GM12892 (cell line): ENCODE measurements at regions not wholly inside any gene's neighbourhood (a gene's known extent, or its start where the extent isn't known, plus 50 kb on each side); places are given as distances from the start of the nearest gene placed in this dataset.

Source experiments
- POLR2A ChIP-seq: IDR thresholded peaks from 2 replicates; pipeline ENCODE4 v1.6.1; 2011; ENCODE audit warnings: low read depth, low read length, control low read depth
- POLR2AphosphoS5 ChIP-seq: IDR thresholded peaks from 2 replicates; pipeline ENCODE4 v1.6.1; 2011; ENCODE audit warnings: low read depth, low read length, control low read depth

DNA sequence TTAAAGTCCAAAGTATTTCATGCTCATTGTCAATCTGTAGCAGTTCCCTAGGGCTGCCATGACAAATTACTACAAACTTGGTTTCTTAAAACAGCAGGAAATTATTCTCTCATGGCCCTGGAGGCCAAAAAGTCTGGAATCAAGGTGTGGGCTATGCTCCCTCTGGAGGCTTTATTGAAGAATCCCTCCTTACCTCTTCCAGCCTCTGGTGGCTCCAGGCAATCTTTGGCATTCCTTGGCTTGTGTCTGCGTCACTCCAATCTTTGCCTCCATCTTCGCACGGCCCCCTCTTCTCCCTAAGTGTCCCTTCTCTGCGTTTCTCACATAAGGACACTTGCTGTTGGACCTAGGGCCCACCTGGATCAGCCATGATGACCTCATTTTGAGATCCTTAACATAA, 170.4 kb downstream of the SMIM20 start:
- TF ChIP-seq POLR2AphosphoS5 (no peak), POLR2A (no peak)
